A673 (cell line): ENCODE measurements at regions not wholly inside any gene's neighbourhood (a gene's known extent, or its start where the extent isn't known, plus 50 kb on each side); places are given as distances from the start of the nearest gene placed in this dataset.

Source experiments
- CTCF ChIP-seq: fragments of 300-800, 200-600 bp; sonication (generic); conservative IDR thresholded peaks from 2 replicates; pipeline ENCODE4 v1.5.1; 2017; ENCODE audit warnings: low read depth, mild to moderate bottlenecking, antibody characterized with exemption, low read length, moderate library complexity, mixed read lengths
- EZH2 ChIP-seq: fragments of 200-600 bp; sonication (generic); IDR thresholded peaks from 2 replicates; pipeline ENCODE4 v1.6.1; 2017; ENCODE audit warnings: borderline replicate concordance, low read depth, mild to moderate bottlenecking, mixed read lengths, antibody characterized with exemption, low read length; ENCODE audit not compliant: poor library complexity, severe bottlenecking

- no peak for TF ChIP-seq CTCF
- no peak for TF ChIP-seq EZH2
Observed at GRCh38 chr10:30728127-30728526, 98.6 kb upstream of the LYZL2 start.
